Osteocyte (in vitro differentiated cells): ENCODE measurements at regions not wholly inside any gene's neighbourhood (a gene's known extent, or its start where the extent isn't known, plus 50 kb on each side); places are given as distances from the start of the nearest gene placed in this dataset.

ENCODE experiments used
- DNase-seq: peaks from one replicate; pipeline ENCODE4 v3.0.0; 2021; ENCODE audit warnings: mixed read lengths; ENCODE audit not compliant: unreplicated experiment; ENCODE audit errors: extremely low spot score
- H3K27ac Mint-ChIP-seq: one replicate; pipeline ENCODE4 v1.8.0; 2021; ENCODE audit warnings: mild to moderate bottlenecking, mixed read lengths; ENCODE audit not compliant: unreplicated experiment
- H3K27me3 Mint-ChIP-seq: one replicate; pipeline ENCODE4 v1.8.0; 2021; ENCODE audit warnings: mixed read lengths; ENCODE audit not compliant: unreplicated experiment
- H3K36me3 Mint-ChIP-seq: one replicate; pipeline ENCODE4 v1.8.0; 2021; ENCODE audit warnings: mixed read lengths; ENCODE audit not compliant: unreplicated experiment
- H3K4me1 Mint-ChIP-seq: one replicate; pipeline ENCODE4 v1.8.0; 2021; ENCODE audit warnings: mixed read lengths; ENCODE audit not compliant: unreplicated experiment
- H3K4me3 Mint-ChIP-seq: one replicate; pipeline ENCODE4 v1.8.0; 2021; ENCODE audit warnings: mild to moderate bottlenecking, moderate library complexity, mixed read lengths; ENCODE audit not compliant: unreplicated experiment
- H3K9me3 Mint-ChIP-seq: one replicate; pipeline ENCODE4 v1.8.0; 2021; ENCODE audit warnings: mixed read lengths; ENCODE audit not compliant: unreplicated experiment
- CTCF ChIP-seq: fragments of 200-600 bp; sonication (generic); IDR thresholded peaks from 2 replicates; pipeline ENCODE4 v1.5.0; 2021; ENCODE audit warnings: antibody characterized with exemption, mild to moderate bottlenecking, moderate library complexity

- no peak overlapping the region for H3K27ac Mint-ChIP-seq
- no peak for DNase-seq
- H3K4me1 Mint-ChIP-seq, result no peaks in the 10 kb centered on the region
- H3K27me3 Mint-ChIP-seq, result peaks cover 6% of the 10 kb centered on the region
- no peaks in the 10 kb centered on the region for H3K36me3 Mint-ChIP-seq
- no peak overlapping the region for H3K4me3 Mint-ChIP-seq
- H3K9me3 Mint-ChIP-seq, result peaks cover 4% of the 10 kb centered on the region
- TF ChIP-seq CTCF, result no peak
Measured at GRCh38 chr4:111945014-111945413, 200.2 kb upstream of the FAM241A start.

- Mint-ChIP-seq H3K27me3 (peaks cover 6% of the 10 kb centered on the region), H3K27ac (no peak overlapping the region), H3K36me3 (no peaks in the 10 kb centered on the region), H3K9me3 (peaks cover 10% of the 10 kb centered on the region), H3K4me3 (no peak overlapping the region), H3K4me1 (no peaks in the 10 kb centered on the region)
- DNase-seq, result no peak
- TF ChIP-seq CTCF, result no peak
Measured at GRCh38 chr4:111946800-111947199, 198.5 kb upstream of the FAM241A start.

- no peak for DNase-seq
- H3K9me3 Mint-ChIP-seq, result peaks cover 6% of the 10 kb centered on the region
- H3K27ac Mint-ChIP-seq, result no peak overlapping the region
- no peaks in the 10 kb centered on the region for H3K36me3 Mint-ChIP-seq
- H3K27me3 Mint-ChIP-seq, result no peaks in the 10 kb centered on the region
- H3K4me3 Mint-ChIP-seq, result no peak overlapping the region
- TF ChIP-seq CTCF, result no peak
- H3K4me1 Mint-ChIP-seq, result no peaks in the 10 kb centered on the region
Measured at GRCh38 chr4:111952688-111953087, 192.6 kb upstream of the FAM241A start.

GRCh38 chr4:111954550-111954949 is 190.7 kb upstream of the FAM241A start:
- Mint-ChIP-seq H3K36me3 (no peaks in the 10 kb centered on the region), H3K9me3 (peaks cover 6% of the 10 kb centered on the region), H3K4me1 (no peaks in the 10 kb centered on the region), H3K4me3 (no peak overlapping the region), H3K27me3 (no peaks in the 10 kb centered on the region), H3K27ac (no peak overlapping the region)
- TF ChIP-seq CTCF, result no peak
- no peak for DNase-seq

- no peaks in the 10 kb centered on the region for H3K4me1 Mint-ChIP-seq
- no peak overlapping the region for H3K27ac Mint-ChIP-seq
- DNase-seq, result no peak
- H3K9me3 Mint-ChIP-seq, result peaks cover 6% of the 10 kb centered on the region
- no peak for TF ChIP-seq CTCF
- H3K4me3 Mint-ChIP-seq, result no peak overlapping the region
- no peaks in the 10 kb centered on the region for H3K27me3 Mint-ChIP-seq
- no peaks in the 10 kb centered on the region for H3K36me3 Mint-ChIP-seq
Measured at GRCh38 chr4:111955001-111955400, 190.3 kb upstream of the FAM241A start.
